GM19025 (cell line): ENCODE measurements at regions not wholly inside any gene's neighbourhood (a gene's known extent, or its start where the extent isn't known, plus 50 kb on each side); places are given as distances from the start of the nearest gene placed in this dataset.
A peak's percentile ranks its signal among the peaks of the same experiment; 100 is the strongest.
"Not testable (repeated sequence)": the region's sequence is repeated elsewhere in the genome, so short reads cannot be mapped to it uniquely, and the experiment has no call there.

ENCODE experiments used
- ATAC-seq: cut with Tn5 transposase; IDR thresholded peaks from one replicate; pipeline ENCODE4 v1.9.1; 2021; ENCODE audit warnings: mild to moderate bottlenecking, low read depth, moderate library complexity; ENCODE audit not compliant: unreplicated experiment

DNA sequence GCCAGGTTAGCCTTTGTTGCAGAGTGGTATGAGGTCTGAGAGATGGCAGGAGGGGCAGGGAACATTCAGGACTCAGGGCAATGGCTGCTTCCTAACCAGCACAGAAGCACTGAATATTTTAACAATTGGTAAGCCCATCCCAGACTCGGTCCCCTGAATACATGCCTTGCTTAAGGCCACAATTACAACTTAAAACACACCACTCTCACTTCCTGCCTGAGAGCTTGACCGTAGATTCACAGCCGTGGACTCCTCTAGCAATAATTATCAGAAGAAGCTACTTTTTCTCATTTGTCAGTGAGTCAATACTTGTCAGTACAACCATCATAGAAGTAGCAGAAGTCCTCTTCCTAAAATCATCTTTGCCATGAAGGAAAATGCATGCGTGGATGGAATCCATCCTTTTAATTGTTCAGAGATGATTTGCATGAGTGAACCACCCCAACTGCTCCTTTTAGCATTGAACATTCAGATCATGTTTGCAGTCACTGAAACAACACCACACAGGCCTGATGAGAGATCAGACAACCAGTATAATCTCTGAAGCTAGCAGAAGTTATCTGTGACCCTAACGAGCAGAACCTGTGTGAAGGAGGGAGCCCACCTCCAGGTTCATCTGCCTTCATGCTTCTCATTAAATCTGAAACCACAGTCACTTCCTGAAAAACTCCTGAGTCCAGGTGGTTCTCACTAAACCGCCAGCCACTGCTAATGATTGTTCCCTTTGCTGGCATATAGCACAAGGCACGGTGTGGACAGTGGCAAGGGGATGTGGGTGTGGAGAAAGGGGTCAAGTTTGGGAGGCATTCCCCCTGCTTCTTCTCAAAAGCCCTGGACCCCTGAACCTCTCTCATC, 333.9 kb upstream of the CNR1 start:
- ATAC-seq, result no peak

DNA sequence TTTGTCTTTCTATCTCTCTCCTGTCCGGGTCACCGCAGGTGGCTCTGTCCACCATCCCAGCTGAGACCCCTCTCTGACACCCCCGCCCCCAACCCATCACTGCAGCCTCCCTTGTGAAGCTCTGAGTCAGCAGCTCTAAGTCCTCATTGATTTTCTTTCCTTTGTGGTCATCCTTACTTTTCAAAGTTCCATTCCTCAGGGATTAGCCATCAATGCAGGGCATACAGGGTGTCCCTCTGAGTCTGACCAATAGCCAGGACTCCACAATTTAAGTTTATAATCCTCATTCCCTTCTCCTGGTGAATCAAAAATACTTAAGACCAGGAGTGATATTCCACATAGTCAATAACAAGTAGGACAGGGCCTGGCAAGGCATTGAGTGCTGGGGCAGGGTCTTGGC, 333.3 kb upstream of the CNR1 start:
- ATAC-seq, result no peak

DNA sequence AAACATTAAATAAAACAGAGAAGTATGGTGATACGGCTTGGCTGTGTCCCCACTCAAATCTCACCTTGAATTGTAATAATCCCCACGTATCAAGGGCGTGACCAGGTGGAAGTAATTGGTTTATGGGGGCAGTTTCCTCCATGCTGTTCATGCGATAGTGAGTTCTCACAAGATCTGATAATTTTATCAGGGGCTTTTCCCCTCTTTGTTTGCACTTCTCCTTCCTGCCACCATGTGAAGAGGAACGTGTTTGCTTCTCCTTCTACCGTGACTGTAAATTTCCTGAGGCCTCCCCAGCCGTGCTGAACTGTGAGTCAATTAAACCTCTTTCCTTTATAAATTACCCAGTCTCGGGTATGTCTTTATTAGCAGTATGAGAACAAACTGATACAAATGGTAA, 331.3 kb upstream of the CNR1 start:
- not testable (repeated sequence) for ATAC-seq

DNA sequence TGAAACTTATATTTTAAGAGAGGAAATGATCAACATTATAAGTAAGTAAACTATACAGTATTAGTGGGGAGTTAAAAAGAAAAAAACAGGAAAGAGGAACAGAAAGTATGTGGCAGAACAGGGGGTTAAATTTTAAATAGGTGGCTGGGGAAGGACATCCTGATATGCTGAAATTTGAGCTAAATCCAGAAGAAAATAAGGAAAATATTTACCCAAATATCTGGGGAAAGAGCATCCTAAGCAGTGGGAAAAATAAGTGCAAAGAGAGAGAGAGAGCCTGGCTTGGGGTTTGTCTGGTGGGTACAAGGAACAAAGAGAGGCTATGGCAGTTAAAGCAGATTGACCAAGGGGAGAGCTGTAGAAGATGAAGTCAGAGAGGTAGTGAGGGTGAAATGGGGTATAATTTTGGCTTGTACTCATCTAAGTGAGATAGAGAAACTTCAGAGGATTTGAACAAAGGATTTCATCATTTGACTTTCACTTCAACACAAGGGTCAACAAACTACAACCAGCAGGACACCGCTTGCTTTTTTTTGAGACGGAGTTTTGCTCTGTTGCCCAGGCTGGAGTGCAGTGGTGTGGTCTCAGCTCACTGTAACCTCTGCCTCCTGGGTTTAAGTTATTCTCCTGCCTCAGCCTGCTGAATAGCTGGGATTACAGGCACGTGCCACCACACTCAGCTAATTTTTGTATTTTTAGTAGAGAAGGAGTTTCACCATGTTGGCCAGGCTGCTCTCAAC, 328.4 kb upstream of the CNR1 start:
- peak; percentile 55 for ATAC-seq

DNA sequence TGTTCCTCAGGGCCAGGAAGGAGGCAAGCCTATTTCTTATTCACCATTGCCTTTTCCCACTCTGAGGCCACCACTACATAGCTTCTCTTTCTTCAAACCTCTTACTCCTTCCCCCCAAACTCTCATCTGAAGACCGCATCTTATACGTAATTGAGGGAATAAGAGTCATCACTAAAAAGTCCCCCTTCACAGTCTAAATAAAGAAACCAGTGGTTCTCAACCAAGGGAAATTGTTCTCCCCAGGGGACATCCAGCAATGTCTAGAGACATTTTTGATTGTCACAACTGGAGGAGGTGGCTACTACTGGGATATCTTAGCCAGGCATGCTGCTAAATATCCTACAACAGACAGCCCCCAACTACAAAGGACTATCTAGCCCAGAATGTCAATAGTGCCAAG, 327.6 kb upstream of the CNR1 start:
- peak; percentile 35 for ATAC-seq

DNA sequence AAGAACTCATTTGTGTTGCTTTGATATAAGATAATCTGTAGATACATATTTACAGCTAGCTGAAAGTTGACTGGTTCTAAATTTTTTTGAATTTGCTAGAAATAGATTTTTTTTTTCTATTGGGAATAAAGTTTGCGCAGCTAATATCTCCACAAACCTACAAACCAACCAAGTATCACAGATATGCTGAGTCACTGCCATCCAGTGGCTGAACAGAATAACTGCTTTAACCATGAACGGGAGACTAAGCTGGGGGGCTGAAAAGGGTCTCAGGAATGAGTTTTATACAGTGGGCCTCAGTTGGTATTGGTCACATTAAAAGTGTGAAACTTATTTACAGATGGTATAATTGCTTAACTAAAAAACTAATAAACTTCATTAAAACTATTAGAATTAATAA, 326.7 kb upstream of the CNR1 start:
- ATAC-seq, result no peak

DNA sequence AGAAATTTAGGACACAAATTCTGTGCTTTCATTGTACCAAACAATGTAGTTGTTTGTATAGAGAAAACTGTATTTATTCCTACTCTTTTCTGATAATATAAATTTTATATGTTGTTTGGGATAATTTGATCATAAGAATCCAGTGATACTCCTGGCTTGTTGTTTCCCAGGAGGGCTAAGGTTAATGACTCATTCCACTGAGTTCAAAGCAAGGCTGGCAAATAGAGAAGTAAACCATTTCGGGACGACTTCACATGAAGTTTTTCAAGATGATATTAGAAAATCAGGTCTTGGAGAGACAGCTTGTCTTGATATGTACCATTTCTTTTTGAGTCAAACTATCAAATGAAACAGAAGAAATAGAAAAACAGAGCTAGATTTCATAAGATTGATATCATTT, 326.1 kb upstream of the CNR1 start:
- ATAC-seq, result no peak

DNA sequence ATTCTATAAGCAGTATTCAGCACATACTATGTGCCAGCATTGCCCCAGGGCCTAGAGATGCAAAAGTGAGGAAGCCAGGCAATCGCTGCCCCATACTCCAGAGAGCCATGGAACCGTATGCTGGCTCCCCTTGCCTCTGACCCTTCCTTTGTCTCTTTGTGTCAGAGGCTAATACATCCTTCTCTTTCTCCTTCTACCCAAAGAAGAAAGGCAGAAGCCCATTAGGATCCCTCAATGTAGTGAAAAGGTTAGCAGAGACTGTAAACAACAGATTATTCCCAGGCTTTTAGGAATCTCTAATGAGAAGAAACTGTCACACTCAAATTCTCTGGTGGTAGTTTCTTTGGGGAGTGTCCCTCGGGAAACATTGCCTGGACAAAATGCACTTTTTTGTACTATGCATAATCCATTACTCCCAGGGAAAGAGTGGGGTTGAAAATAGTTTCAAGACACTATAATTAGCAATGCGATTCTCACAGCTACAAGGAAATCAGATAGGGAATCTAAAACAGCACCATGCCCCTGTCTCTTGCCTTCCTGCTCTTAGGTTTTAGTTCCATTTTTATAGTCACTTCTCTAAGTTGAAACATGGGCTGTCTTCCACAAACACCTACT, 325.2 kb upstream of the CNR1 start:
- ATAC-seq, result no peak

DNA sequence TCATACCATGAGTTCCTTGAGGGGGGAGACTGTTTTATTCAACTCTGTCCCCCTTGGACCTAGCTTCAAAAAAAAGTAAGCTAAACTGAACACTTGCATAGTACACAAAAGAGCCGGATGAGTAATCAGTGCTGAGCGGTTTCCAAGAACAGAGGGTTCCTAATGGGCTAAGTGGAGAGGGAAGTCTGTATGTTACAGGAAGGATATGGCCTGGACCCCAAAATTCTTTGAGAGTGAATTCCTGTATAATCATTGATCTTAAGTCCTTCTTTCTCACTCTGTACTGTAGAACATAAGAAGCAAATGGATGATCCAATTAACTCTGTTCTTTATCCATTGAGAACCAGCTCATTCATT, 324.7 kb upstream of the CNR1 start:
- no peak for ATAC-seq

DNA sequence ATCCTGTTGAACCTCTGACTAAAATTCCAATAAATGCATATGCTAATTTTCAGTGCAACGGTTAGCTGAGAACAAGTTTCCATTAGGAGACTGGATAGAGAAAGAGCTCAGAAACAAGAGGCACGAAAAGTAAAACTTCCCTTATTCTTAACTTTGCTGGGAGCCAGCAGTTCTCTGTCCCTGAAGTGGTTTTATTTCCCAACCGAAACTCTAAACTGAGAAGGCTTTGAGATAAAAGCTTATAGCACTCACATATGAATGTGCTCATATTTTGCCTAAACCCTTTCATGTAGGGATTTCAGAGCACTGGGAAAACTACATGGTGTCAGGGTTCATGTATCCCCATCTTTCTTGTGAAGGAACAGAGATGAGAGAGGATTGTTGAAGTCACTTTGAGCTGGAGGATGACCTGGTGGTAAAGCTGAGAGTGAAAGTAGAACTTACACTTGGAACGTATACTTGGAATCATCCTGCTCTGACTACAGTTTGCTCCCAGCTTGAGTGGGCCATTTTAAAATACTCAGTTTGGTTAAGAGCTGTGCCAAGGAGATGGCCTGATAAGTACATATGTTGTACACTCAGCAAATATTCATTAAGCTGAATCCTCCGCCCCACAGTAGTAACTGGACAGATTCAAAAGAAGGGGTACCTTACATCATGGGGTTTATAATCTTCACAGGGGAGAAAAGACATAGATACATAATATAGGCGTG, 324.2 kb upstream of the CNR1 start:
- no peak for ATAC-seq

DNA sequence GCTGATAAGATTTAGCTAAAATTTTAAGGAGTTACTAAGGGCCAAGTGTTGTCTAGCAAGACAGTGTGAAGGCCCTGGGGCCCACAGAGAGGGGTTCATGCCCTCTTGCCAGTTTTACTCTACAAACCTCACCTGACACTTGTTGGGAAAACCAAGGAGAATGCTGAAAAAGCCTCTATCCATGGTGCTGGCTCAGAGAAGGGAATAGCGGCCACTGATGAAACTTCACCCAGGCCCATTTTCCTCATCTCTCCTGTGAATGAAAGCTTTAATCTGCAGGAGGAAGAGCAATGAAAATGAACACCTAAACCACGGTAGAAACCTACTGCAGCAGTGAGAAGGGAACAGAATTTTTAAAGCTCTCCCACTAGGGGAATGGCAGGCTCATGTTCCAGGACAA, 317.3 kb upstream of the CNR1 start:
- ATAC-seq, result no peak

DNA sequence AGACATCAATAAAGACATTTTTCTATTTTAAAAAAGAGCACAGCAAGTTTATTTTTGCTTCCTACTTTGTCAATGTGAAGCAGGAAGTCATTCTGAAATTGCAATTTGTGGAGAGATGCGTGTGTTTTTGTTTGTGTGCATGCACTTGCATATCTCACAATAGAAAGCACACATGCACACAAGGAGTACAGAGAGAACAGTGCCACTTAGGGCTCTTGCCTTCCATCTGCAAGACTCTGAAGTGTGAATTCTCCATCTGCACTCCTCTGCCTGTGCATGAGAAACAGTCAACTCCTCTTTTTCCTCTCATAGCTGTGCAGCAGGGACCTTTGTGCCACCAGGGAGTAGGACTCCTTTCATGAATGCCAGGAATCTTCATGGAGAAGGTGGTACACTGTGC, 316.3 kb upstream of the CNR1 start:
- ATAC-seq, result no peak

DNA sequence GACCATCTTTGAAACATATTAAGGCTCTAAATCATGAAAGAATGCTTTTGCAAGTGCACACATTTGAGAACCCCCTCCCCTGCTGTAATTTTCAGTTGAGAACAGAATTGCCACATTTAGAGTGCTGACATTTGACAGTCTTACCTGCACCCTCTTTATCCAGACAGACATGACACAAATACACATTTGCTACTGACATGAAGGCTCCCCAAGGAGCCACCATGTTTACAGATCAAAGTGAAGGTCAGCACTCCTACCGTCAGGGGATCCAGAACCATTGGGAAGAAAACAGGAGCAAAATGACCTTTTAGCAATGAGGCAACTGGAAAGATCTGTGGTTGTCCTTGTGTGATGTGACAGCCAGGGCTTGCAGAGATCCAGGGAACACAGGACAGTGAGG, 315.4 kb upstream of the CNR1 start:
- no peak for ATAC-seq

DNA sequence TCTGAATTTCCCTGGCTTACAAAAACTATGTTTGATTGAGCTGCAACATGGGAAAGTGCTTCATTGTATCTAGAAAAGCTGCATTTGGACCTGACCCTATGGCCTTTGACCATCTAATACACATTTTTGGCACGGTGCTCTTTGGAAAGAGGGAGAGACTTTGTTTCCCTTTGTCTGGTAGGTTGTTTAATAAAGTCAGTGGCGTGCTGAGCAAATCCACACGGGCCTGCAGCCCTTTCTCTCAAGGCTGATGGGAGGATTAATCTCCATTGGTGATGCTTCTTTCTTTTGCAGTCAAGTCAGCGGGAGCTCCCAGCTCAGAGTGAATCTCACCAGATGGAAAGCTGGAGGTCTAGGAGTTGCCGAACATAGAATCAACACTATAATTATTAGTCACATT, 314.7 kb upstream of the CNR1 start:
- ATAC-seq, result no peak

DNA sequence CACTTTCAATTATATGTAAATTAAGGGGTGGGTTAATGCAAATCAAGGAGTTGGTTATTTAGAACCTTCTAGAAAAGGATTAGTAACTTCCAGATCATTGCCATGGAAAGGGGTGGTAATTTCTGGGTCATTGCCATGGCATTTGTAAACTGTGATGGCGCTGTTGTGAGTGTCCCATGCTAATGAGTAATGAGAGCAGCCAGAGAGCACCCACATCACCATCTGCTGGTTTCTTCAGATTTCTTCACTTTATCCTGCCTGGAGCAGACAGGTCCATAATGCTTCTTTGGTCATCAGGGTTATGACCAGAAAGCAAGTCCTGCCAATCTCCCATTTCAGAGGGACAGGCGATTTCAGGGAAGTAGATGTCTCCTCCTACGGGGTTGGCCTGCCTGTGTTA, 311.3 kb upstream of the CNR1 start:
- ATAC-seq, result no peak

DNA sequence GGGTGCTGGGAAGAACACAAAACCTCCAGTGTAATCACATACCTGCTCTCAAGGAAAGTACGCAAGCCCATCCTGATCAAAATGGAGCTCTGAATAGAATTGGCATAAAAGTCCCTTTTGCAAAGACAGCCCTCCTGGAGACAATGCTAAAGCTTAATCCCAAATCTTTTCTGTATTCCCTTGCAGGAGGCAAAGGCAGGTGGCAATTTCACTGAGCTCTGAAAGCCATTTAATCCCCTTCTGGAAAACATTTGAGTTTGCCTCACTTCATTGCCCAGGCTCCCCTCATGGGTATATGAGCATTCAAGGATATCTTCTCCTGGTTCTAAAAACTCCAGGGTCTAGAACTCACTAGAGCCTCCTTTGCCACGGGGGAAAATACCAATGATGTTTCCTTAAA, 310.2 kb upstream of the CNR1 start:
- ATAC-seq, result no peak

DNA sequence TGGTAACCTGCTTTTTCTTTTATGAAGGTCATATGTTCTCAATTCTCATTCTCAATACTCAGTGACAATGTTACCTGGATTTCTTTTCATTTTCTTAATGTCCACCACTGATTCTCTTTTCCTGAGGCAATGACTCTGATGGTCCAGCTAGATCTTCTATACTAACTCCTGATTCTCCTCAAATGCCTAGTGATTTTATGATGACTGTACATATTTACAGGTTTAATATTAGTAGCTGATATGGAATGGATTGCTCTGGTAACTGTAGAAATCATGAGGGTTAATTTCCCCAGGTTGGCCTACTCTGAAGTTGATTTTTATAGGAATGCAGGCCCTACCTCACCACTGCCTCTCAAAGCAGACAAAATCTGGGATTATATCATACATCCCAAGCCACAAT, 308.6 kb upstream of the CNR1 start:
- ATAC-seq, result no peak

DNA sequence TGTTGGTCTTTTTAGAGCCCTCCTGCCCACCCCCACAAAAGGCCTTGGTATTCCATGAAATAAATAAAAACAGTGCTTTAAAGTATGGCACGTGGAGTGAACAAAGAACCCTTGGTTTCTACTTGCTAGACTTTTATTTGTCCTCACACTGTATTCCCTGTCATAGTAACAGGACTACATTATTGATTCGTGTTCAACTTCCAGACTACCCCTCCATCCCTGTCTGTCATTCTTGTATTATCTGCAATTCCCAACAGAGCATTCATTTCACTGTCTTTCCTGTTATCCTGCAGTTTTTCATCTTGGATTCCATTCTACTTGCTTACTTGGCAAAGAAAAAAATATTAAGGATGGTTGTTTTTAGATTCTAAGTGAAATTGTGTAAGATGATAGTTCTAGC, 307.4 kb upstream of the CNR1 start:
- ATAC-seq, result no peak

DNA sequence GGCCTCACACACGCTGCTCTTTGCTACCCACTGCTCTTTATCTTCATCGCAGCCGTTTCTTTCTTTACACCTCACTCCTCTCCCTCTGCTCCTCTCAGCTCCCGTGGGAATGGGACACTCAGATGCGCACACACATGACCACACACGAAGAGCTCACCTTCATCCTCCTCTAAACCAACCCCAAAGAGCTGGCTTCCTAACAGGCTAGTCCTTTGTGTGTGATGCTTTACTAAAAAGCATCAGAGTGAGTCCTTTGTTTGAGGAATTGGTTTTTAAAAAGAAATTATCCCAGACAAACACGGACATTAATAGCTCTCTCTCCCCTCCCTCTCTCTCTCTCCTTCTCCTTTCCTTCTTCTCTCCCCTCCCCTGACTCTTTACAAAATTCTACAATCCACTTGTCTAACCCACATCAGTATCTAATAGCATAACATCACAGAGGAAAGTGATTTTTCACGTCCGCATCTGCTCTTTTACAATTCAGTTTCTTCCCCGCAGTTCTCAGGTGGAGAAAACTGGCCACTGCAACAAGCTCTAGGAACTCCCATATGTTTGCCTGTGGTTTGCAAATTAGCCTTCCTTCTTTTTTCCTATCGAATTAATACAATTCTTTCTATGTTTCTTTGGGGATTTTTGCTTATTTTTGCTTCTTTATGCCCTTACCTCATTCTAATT, 306.8 kb upstream of the CNR1 start:
- ATAC-seq, result no peak

DNA sequence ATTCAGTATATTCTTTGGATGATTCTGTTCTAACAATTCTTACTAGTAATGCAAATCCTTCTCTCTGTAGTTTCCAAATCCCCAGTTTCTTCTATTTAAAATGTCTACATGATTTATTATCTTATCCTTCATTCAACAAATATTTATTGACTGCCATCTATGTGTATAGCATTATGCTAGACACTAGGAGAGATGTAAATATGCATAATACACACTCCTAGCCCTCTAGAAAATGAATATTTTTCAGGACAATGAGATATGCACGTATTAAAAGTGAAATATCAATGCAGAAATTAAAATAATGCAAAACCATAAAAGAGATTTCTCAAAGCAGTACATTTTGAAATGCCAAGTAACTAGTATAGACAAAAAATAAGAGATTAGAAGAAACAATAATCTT, 293.5 kb upstream of the CNR1 start:
- no peak for ATAC-seq

DNA sequence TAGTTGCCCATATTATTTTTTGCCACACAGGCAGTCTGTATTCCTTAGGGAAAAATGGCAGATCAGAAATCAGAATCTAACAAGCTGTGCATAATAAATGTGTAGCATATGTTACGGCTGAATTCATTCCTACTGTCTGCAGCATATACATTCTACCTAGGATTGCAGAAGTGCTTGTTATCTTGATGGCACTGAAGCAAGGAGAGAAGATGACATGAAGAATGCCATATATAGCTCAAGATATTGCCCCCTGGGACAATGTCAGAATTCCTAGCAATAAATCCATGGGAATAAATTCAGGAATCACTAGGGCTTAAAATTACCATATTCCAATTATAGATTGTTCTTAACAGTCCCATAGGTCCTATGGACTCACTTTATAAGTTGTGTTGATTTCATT, 293.0 kb upstream of the CNR1 start:
- ATAC-seq, result no peak
